SW480 (cell line): ENCODE measurements at regions not wholly inside any gene's neighbourhood (a gene's known extent, or its start where the extent isn't known, plus 50 kb on each side); places are given as distances from the start of the nearest gene placed in this dataset.

Source experiments
- DNase-seq: peaks from one replicate; pipeline ENCODE4 v3.0.0-alpha.2; 2016; ENCODE audit warnings: low spot score

DNA sequence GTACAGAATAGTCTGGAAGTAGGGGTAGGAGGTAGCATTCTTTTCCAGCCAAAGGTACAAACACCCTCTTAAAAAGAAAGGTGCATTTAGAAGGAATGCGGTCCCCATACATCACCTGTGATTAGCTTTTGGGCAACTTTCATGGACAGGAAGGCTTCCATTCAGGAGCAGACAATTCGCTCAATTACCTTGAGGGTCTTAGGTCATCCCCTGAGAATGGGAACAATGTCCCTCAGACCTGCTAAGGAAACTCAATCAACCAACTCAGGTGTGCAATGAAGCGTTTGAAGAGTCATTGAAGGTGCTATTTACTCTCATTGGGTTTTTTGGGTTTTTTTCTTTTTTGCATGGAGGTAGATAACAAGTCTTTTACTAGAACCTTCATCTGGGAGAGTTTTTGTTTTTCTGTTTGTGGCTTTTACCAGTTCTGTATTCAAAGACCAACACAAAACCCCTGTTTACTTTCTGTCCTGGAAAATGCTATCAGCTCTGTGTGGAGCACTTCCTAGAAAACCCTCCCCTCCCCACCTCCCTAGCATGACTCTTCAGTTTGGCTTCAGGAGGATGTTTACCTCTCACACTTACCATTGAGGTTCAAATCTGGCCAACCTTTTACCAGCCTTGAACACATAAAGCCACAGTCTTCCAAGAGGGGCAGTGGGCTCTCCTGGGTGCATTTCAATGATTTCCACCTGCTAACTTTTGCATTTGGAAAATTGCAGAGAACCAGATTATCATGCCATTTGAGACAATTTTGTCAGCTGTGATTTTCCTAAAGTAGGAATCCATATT, 271.2 kb upstream of the PRDM1 start:
- no peak for DNase-seq

DNA sequence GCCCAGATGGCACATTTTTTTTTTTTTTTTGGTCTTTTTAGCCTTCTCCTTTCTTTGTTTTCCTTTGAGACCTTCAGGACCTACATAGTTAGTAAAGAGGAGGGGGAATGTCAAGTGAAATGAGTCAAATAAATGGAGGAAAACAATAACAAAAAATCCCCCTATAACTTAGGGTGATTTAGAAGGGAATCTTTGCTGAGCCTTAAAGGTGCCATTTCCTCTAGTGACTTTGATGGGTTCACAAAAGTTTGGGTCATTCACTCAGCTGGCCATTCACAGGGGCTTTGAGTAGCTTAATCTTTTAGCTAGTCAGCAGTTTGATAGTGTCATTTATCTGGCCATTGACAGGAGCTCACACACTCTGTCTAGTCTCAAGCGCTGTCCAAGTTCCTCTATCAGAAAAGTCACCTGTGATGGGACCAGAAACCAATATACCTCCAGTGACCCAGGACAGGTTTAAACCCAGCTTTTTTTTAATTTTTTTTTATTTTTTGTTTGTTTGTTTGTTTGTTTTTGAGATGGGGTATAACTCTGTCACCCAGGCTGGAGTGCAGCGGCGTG, 275.1 kb upstream of the PRDM1 start:
- DNase-seq: no peak

DNA sequence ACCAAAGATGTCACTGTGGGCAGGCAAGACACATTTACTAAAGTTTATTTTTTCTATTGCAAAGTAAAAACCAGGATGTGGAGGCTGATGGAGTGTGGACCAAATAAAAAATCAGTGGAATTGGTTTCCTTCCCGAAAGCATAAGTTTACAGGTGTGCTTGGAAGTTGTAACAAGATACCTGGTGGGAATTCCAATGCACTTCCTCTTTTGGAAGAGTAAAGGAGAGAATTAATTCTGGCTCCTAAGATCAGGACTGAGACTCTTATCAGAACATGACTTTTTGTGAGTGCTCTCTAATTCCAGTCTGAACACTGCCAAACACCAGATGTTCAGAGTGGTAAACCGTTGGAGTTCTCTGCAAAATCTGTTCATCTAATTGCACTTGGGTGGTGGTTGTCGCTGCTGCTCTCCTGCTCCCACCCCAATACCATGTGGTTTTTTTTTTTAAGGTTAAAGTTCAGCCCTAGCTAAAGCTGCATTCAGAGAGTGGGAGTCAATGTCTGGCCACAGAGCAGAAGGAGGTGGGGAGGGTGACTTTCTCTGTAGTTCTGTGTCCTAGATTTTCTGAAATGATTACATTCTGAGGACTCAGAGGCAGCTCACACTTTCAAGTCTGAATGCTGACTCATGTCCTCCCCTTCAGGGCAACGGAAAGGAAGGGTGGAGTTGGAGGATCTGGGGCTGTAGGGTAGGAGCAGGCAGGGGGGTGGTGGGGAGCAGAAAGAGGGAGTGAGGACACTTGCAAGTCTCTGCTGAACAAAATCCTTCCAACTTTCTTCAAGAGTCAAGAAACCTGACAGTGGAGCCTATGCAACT, 275.8 kb upstream of the PRDM1 start:
- DNase-seq: peak; percentile 11

DNA sequence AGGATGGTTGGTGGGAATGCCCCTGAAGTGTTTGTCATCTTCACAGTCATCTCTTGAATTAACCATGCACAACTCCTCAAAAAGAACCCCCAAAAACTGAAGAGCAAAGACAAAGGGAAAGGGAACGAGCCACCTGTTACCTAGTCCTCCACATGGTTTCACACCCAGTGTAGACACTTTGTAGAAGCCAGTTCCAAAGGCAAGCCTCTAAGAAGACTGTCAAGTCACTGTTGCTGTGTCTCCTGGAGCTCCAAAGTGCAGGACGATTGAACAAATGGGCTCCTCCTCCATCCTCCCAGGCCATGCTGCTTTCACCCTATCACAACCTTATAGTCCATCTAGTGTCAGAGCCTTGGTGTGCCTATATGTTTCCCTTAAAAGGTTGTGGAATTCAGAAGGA, 277.6 kb upstream of the PRDM1 start:
- DNase-seq: no peak

DNA sequence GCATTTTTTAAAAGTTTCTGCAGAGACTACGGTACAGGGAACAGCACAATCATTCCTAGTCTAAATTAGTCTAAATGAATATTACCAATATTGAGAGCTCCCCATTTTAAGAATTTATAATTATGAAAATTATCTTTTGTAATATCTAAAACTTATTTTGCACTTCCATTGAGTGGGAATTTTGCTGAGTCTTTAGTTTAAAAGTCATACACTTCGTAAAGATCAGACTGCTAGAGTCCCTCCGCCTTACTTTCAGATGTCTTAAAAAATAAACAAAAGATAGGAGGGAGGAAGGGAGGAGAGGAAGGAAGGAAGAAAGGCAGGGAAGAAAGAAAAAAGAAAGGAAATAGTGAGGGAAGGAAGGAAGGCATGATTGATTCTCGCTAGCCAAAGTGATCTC, 278.2 kb upstream of the PRDM1 start:
- no peak for DNase-seq

DNA sequence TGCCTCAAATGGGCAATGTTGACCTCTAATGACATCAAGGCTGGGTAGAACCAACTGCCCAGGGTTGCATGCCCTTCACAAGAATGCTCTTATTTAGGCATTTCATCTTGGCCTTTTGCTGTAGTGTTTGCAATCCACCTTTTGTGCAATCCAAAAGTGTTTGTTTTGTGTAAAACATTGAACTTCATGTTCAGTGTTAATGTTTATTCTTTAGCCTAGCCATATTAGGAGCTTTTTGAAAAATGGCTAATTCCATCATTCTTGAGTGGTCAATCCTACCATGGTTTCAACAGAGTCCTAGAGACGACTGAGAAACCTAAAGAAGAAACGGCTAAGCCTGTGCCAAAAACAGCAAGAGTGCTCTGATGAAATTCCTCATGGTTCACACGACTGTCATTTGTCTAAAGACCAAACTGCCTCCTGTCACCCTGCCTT, 279.6 kb upstream of the PRDM1 start:
- no peak for DNase-seq

- no peak for DNase-seq
These were observed 280.6 kb upstream of the PRDM1 start for GRCh38 chr6:105805501-105806023.

GRCh38 chr6:105804424-105804823, 281.7 kb upstream of the PRDM1 start:
- DNase-seq: no peak

GRCh38 chr6:105804000-105804399, 282.1 kb upstream of the PRDM1 start:
- DNase-seq: no peak

GRCh38 chr6:105803442-105803841, 282.7 kb upstream of the PRDM1 start:
- DNase-seq: no peak

GRCh38 chr6:105802703-105803102, 283.4 kb upstream of the PRDM1 start:
- DNase-seq: no peak

GRCh38 chr6:105800871-105801270, 285.3 kb upstream of the PRDM1 start:
- no peak for DNase-seq

GRCh38 chr6:105800398-105800797, 285.7 kb upstream of the PRDM1 start:
- no peak for DNase-seq

GRCh38 chr6:105799056-105799455, 287.1 kb upstream of the PRDM1 start:
- DNase-seq: no peak

DNA sequence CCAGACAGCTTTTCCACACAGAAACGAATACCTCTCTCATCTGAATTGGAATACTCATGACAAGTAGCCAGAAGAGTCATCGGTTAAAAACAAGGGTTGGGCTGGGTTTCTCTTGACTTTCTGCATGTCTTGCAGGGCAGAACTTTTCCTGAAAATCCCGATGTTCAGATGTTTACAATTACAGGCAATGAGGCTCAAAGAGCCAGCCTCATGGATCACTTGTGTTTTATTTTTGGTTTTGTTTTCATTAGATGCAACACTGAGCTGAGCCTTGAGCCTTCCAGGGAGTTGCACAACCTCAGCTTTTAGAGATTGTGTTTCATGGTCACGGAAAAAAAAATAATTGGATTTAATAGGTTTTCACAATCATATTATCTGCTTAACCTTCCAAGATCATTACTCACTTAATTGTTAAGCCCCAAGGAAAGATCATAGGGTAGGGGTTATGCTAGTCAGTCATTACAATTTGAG, 288.1 kb upstream of the PRDM1 start:
- no peak for DNase-seq

DNA sequence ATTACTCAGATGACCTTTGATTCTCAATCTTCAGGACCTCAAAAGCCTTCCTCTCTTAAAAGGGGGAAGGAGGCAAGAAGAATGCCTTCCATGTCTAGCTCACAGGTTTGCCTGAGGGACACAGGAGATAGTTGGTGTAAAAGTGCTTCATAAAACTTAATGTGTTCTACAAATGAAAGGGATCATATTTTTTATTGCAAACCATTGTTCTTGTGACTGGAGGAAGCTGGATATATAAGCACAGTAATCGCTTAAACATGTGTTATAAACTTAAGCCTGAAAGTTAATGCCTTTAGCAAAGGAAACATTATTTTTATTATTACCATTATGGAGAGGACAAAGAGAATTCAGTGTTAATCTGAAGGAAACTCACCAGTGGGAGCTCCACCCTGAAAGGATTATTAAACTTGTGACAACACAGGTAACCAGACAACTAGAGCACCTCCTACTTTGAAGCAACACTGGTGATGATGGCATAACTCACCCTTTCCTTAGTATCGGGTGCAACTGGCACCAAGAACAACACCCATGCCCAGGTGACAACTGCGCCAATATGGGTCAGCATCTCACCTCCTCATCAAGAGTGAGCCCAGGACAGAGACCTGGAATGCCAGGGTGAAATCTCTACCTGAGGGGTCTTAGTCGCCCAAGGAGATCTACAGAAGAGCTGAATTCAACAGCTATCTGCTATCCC, 288.7 kb upstream of the PRDM1 start:
- DNase-seq: no peak

- no peak for DNase-seq
These were observed 290.1 kb upstream of the PRDM1 start for GRCh38 chr6:105795913-105796517.

DNA sequence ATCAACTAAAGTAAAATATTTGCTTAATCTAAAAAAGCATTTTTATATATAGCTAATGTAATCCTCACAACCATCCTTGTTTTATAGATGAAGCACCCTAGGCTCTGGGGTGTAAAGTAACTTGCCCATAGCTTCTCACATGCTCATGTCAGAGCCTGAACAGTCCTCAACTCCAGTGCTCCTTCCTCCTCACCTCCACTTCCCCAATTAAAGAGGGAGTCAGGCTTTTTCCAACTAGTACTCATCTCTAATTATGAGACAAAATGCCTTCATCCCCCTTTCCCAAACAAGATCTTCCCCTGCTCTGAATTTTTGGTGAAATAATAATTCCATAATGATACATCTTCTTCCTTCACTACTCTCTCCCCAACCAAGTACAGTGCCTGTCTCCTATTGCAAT, 290.8 kb upstream of the PRDM1 start:
- DNase-seq: no peak

DNA sequence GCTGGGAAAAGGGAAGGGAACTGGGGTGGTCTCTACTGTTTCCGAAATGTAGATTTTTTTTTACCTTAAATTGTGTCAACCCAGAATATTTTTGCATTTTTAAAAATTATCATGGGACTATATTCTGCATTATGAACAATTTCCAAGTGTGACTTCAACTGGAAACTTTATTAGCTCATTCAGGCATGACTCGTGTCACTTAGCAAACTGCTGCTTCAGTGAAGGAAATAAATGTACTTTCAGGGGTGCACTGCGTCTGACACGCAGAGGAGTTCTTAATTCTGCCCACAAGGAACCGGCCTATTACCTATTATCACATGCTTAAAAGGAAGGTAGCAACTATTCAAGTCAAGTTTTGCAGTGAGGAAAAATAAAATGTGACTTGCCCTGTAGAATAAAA, 291.3 kb upstream of the PRDM1 start:
- no peak for DNase-seq

GRCh38 chr6:105794239-105794638, 291.9 kb upstream of the PRDM1 start:
- DNase-seq: no peak

DNA sequence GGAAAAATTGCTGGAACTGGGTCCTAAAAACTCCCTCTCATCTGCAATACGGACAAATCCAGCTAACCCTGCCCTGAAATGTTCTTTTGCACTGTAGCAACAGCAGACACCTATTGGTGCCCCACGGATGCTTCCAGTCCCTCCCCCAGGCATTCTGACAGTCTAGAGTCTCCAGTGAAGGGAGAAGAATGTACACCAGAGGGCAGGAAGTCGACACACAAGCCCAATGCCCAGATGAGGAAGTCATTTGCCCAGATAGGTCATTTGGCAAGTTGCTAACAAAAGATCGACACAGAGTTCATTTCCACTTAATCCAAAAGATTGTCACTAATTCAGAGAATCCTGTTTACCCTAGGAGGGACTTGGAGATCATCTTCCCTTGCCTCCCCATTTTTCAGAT, 293.0 kb upstream of the PRDM1 start:
- no peak for DNase-seq
